GM19397 (cell line): ENCODE measurements at regions not wholly inside any gene's neighbourhood (a gene's known extent, or its start where the extent isn't known, plus 50 kb on each side); places are given as distances from the start of the nearest gene placed in this dataset.
"Not testable (repeated sequence)": the region's sequence is repeated elsewhere in the genome, so short reads cannot be mapped to it uniquely, and the experiment has no call there.

Experiments
- ATAC-seq: cut with Tn5 transposase; IDR thresholded peaks from one replicate; pipeline ENCODE4 v1.9.1; 2021; ENCODE audit warnings: mild to moderate bottlenecking, moderate library complexity; ENCODE audit not compliant: unreplicated experiment

GRCh38 chr9:28941856-28942255, 1368.6 kb upstream of the C9orf72 start:
- no peak for ATAC-seq

GRCh38 chr9:28942941-28943340, 1369.7 kb upstream of the C9orf72 start:
- no peak for ATAC-seq

GRCh38 chr9:28946648-28947047, 1373.4 kb upstream of the C9orf72 start:
- no peak for ATAC-seq

GRCh38 chr9:28951945-28952344, 1378.7 kb upstream of the C9orf72 start:
- no peak for ATAC-seq

- no peak for ATAC-seq
These were observed 1383.0 kb upstream of the C9orf72 start for GRCh38 chr9:28956116-28956880.

GRCh38 chr9:28960602-28961001, 1387.3 kb upstream of the C9orf72 start:
- no peak for ATAC-seq

- ATAC-seq, result no peak
These were observed 1388.3 kb upstream of the C9orf72 start for GRCh38 chr9:28961623-28962022.

GRCh38 chr9:28967226-28967625, 1393.9 kb upstream of the C9orf72 start:
- ATAC-seq, result no peak

GRCh38 chr9:28970241-28970654, 1397.0 kb upstream of the C9orf72 start:
- no peak for ATAC-seq

GRCh38 chr9:28971881-28972280, 1398.6 kb upstream of the C9orf72 start:
- ATAC-seq, result no peak

GRCh38 chr9:28976250-28976649, 1403.0 kb upstream of the C9orf72 start:
- ATAC-seq, result no peak

GRCh38 chr9:28976684-28977083, 1403.4 kb upstream of the C9orf72 start:
- ATAC-seq, result no peak

- ATAC-seq, result no peak
These were observed 1407.8 kb upstream of the C9orf72 start for GRCh38 chr9:28981129-28981528.

- no peak for ATAC-seq
These were observed 1408.4 kb upstream of the C9orf72 start for GRCh38 chr9:28981711-28982110.

GRCh38 chr9:28984016-28984415, 1410.7 kb upstream of the C9orf72 start:
- ATAC-seq, result no peak

- not testable (repeated sequence) for ATAC-seq
These were observed 1416.7 kb upstream of the C9orf72 start for GRCh38 chr9:28990009-28990408.

GRCh38 chr9:28999057-28999456, 1425.8 kb upstream of the C9orf72 start:
- ATAC-seq, result no peak

- no peak for ATAC-seq
These were observed 1426.5 kb upstream of the C9orf72 start for GRCh38 chr9:28999806-29000205.

GRCh38 chr9:29001006-29001405, 1427.7 kb upstream of the C9orf72 start:
- no peak for ATAC-seq

- ATAC-seq, result no peak
These were observed 1431.7 kb upstream of the C9orf72 start for GRCh38 chr9:29004988-29005387.

- ATAC-seq, result no peak
These were observed 1433.3 kb upstream of the C9orf72 start for GRCh38 chr9:29006628-29007027.

GRCh38 chr9:29012911-29013310, 1439.6 kb upstream of the C9orf72 start:
- no peak for ATAC-seq

- ATAC-seq, result no peak
These were observed 1448.4 kb upstream of the C9orf72 start for GRCh38 chr9:29021632-29022031.
